GM20000 (cell line): ENCODE measurements at regions not wholly inside any gene's neighbourhood (a gene's known extent, or its start where the extent isn't known, plus 50 kb on each side); places are given as distances from the start of the nearest gene placed in this dataset.

Experiments
- DNase-seq: peaks from one replicate; pipeline ENCODE4 v3.0.0; 2012; ENCODE audit warnings: low spot score
- CTCF ChIP-seq: IDR thresholded peaks from 2 replicates; pipeline ENCODE4 v1.5.1; 2012; ENCODE audit warnings: mild to moderate bottlenecking, control low read depth; ENCODE audit errors: extremely low read depth, missing control alignments

GRCh38 chr17:72492941-72493340 lies 372.1 kb downstream of the SOX9 start:
- DNase-seq = no peak
- TF ChIP-seq CTCF = no peak

- TF ChIP-seq CTCF = no peak
These were observed 373.7 kb downstream of the SOX9 start for GRCh38 chr17:72494566-72494965.

GRCh38 chr17:72496461-72496860 lies 375.6 kb downstream of the SOX9 start:
- DNase-seq = no peak
- TF ChIP-seq CTCF = no peak

More at GRCh38 chr17:72494566-72494965, 373.7 kb downstream of the SOX9 start:
- no peak for DNase-seq

GRCh38 chr17:72497915-72498314 lies 377.1 kb downstream of the SOX9 start:
- DNase-seq = no peak

GRCh38 chr17:72498364-72499210 lies 377.8 kb downstream of the SOX9 start:
- TF ChIP-seq CTCF = no peak
- no peak for DNase-seq

More at GRCh38 chr17:72497915-72498314, 377.1 kb downstream of the SOX9 start:
- TF ChIP-seq CTCF = no peak

GRCh38 chr17:72501404-72502370 lies 380.9 kb downstream of the SOX9 start:
- DNase-seq = no peak
- TF ChIP-seq CTCF = no peak
